OCI-LY7 (cell line): ENCODE measurements at regions not wholly inside any gene's neighbourhood (a gene's known extent, or its start where the extent isn't known, plus 50 kb on each side); places are given as distances from the start of the nearest gene placed in this dataset.

ENCODE experiments used
- EZH2phosphoT487 ChIP-seq: fragments of 200-600 bp; sonication (generic); IDR thresholded peaks from 2 replicates; pipeline ENCODE4 v1.6.1; 2018; ENCODE audit warnings: low read depth, borderline replicate concordance, mild to moderate bottlenecking, mixed run types, antibody characterized with exemption, low read length, moderate library complexity, mixed read lengths
- TF ChIP-seq, protein P1 (sequence below): fragments of 200-600 bp; sonication (generic); conservative IDR thresholded peaks from 2 replicates; pipeline ENCODE4 v1.5.1; 2014; ENCODE audit warnings: mild to moderate bottlenecking, antibody characterized with exemption, low read length, moderate library complexity, mixed read lengths

DNA sequence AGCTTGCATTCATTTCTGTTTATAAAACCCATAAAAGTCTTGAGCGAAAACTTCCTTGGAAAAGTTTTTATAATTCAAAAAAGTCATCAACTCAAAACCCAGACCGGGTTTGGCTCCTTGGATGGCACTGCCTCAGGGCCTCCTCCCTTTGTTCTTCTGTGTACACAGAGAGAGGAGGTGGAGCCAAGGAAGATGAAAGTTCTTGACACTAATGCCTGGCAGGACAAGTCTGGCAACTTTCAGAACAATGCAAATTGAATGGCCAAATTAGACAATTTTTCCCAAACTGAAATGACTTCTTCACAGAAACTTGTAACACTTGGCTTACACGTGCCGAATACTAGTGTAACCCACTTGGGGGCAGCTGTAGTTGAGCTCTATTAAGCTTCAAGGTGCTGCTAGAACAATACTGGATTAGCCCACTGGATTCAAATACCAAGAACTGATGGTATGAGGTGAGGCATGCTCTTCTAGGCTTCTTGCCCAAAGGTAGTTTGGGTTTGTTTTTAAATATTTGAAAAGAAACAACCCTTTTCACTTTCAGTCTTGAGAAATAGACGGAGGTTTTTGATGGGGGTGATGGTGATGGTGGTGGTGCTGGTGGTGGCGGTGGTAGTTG lies 86.6 kb upstream of the FRMD6 start:
- TF ChIP-seq, protein P1, sequence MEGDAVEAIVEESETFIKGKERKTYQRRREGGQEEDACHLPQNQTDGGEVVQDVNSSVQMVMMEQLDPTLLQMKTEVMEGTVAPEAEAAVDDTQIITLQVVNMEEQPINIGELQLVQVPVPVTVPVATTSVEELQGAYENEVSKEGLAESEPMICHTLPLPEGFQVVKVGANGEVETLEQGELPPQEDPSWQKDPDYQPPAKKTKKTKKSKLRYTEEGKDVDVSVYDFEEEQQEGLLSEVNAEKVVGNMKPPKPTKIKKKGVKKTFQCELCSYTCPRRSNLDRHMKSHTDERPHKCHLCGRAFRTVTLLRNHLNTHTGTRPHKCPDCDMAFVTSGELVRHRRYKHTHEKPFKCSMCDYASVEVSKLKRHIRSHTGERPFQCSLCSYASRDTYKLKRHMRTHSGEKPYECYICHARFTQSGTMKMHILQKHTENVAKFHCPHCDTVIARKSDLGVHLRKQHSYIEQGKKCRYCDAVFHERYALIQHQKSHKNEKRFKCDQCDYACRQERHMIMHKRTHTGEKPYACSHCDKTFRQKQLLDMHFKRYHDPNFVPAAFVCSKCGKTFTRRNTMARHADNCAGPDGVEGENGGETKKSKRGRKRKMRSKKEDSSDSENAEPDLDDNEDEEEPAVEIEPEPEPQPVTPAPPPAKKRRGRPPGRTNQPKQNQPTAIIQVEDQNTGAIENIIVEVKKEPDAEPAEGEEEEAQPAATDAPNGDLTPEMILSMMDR = no peak
- no peak for TF ChIP-seq EZH2phosphoT487
